ENCODE measurements at regions not wholly inside any gene's neighbourhood (a gene's known extent, or its start where the extent isn't known, plus 50 kb on each side); places are given as distances from the start of the nearest gene placed in this dataset.

DNA sequence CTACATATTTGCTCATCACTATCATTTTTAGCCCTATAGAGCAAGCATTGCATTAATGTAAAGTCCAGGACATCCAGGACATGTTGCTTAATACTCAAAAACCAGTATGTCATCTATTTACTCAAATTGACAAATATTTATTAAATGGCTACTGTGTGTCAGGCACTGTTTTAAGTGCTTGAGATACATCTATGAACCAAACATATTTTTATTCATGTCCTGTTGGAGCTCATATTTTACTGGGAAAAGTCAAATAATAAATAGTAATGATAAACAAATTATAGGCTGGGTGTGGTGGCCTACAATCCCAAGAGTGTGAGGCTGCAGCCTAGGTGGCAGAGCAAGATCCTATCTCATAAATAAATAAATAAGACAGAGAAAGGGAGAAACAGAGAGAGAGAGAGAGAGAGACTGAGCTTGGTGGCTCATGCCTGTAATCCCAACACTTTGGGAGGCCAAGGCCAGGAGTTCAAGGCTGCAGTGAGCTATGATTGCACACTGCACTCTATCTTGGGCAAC, 227.9 kb downstream of the GJA1 start:
- H3K9me3 Mint-ChIP-seq, result peaks cover 0 to 9% (median 2%) of the 10 kb centered on the region in 7 donors
- H3K4me1 Mint-ChIP-seq, result no peaks in the 10 kb centered on the region
- DNase-seq, result no peak
- Histone ChIP-seq H3K36me3 (ENCODE audit: control insufficient read depth, insufficient read depth, low read length) (no peaks in the 10 kb centered on the region), H3K4me3 (ENCODE audit: low read depth, low read length) (no peak overlapping the region), H3K27ac (ENCODE audit: insufficient read depth, low read length, poor library complexity, severe bottlenecking) (no peak overlapping the region), H3K27me3 (ENCODE audit: control insufficient read depth, insufficient read depth, low read length) (no peaks in the 10 kb centered on the region), H3K4me1 (ENCODE audit: control insufficient read depth, insufficient read depth, low read length, poor library complexity, severe bottlenecking) (no peaks in the 10 kb centered on the region), H3K9me3 (ENCODE audit: control insufficient read depth in 2 of 2, low read length in 2 of 2) (no peaks in the 10 kb centered on the region)
- H3K27ac Mint-ChIP-seq, result no peak overlapping the region
- ATAC-seq (ENCODE audit: low read depth in 2 of 2), result no peak
- H3K4me3 Mint-ChIP-seq, result no peak overlapping the region
- H3K27me3 Mint-ChIP-seq, result no peaks in the 10 kb centered on the region
- H3K36me3 Mint-ChIP-seq, result no peaks in the 10 kb centered on the region

DNA sequence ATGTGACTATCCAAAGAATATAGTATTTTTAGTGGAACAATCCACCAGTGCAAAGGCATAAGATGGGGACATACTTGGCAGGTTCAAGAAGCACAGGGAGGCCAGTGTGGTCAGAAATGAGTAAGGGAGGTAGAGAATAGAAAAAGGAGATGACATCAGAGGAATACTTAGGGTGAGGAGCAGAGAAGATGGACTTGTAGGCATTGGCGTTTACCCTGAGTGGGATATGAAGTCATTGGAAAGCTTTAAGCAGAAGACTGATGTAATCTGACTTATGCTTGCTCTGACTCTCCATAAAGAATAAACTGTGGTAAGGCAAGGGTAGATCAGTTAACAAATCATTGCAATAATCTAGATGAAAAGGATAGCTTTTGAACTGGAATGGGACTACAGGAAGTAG, 228.7 kb downstream of the GJA1 start:
- Mint-ChIP-seq H3K4me3 (no peak overlapping the region), H3K4me1 (no peaks in the 10 kb centered on the region), H3K27ac (no peak overlapping the region), H3K36me3 (no peaks in the 10 kb centered on the region), H3K27me3 (no peaks in the 10 kb centered on the region), H3K9me3 (peaks cover 0 to 9% (median 2%) of the 10 kb centered on the region in 7 donors)
- Histone ChIP-seq H3K36me3 (ENCODE audit: control insufficient read depth, insufficient read depth, low read length) (no peaks in the 10 kb centered on the region), H3K27ac (ENCODE audit: insufficient read depth, low read length, poor library complexity, severe bottlenecking) (no peak overlapping the region), H3K4me3 (ENCODE audit: low read depth, low read length) (no peak overlapping the region), H3K9me3 (ENCODE audit: control insufficient read depth in 2 of 2, low read length in 2 of 2) (no peaks in the 10 kb centered on the region), H3K27me3 (ENCODE audit: control insufficient read depth, insufficient read depth, low read length) (no peaks in the 10 kb centered on the region), H3K4me1 (ENCODE audit: control insufficient read depth, insufficient read depth, low read length, poor library complexity, severe bottlenecking) (no peaks in the 10 kb centered on the region)
- no peak for ATAC-seq (ENCODE audit: low read depth in 2 of 2)
- DNase-seq, result no peak

DNA sequence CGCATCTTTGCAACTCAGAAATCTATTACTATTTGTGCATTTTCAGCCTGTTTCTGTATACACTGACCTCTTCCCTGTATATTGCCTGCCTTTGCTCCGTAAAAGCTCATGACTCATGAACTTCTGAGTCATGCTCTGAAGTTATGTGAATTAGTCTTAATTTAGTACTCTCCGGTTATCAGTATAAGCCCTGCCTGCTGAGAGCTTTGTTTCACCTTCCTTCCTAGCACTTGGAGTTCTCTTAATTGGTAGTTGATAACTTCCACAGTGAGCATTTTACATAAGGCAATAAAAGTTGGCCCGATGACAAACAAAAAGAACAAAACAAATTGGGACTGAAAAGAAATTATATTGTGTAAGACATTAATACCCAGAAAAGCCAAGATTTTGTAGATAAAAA, 231.4 kb downstream of the GJA1 start:
- H3K36me3 ChIP-seq (ENCODE audit: control insufficient read depth, insufficient read depth, low read length), result no peaks in the 10 kb centered on the region
- no peaks in the 10 kb centered on the region for H3K36me3 Mint-ChIP-seq

DNA sequence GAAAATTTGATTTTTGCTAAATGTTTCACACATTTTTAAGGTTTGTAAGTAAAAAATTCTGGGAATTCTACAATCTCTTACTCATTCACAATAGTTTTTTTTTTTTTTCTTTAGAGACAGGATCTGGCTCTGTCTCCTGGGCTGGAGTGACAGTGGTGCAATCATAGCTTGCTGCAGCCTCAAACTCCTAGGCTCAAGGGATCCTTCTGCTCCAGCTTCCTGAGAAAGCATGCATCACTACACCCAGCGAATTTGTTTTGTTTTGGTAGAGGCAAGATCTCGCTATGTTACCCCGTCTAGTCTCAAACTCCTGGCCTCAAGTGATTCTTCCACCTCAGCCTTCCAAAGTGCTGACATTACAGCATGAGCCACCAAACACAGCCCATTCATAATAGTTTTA, 232.8 kb downstream of the GJA1 start:
- no peak overlapping the region for H3K27ac Mint-ChIP-seq
- H3K36me3 ChIP-seq (ENCODE audit: control insufficient read depth, insufficient read depth, low read length), result no peaks in the 10 kb centered on the region

More for the DNA sequence above, 231.4 kb downstream of the GJA1 start:
- peaks cover 0 to 9% (median 2%) of the 10 kb centered on the region in 7 donors for H3K9me3 Mint-ChIP-seq
- H3K4me1 Mint-ChIP-seq, result no peaks in the 10 kb centered on the region
- no peaks in the 10 kb centered on the region for H3K27me3 Mint-ChIP-seq
- no peak overlapping the region for H3K4me3 Mint-ChIP-seq
- Histone ChIP-seq H3K4me1 (ENCODE audit: control insufficient read depth, insufficient read depth, low read length, poor library complexity, severe bottlenecking) (no peaks in the 10 kb centered on the region), H3K27me3 (ENCODE audit: control insufficient read depth, insufficient read depth, low read length) (no peaks in the 10 kb centered on the region), H3K9me3 (ENCODE audit: control insufficient read depth in 2 of 2, low read length in 2 of 2) (no peaks in the 10 kb centered on the region), H3K27ac (ENCODE audit: insufficient read depth, low read length, poor library complexity, severe bottlenecking) (no peak overlapping the region), H3K4me3 (ENCODE audit: low read depth, low read length) (no peak overlapping the region)
- no peak for ATAC-seq (ENCODE audit: low read depth in 2 of 2)
- no peak for DNase-seq
- H3K27ac Mint-ChIP-seq, result no peak overlapping the region

DNA sequence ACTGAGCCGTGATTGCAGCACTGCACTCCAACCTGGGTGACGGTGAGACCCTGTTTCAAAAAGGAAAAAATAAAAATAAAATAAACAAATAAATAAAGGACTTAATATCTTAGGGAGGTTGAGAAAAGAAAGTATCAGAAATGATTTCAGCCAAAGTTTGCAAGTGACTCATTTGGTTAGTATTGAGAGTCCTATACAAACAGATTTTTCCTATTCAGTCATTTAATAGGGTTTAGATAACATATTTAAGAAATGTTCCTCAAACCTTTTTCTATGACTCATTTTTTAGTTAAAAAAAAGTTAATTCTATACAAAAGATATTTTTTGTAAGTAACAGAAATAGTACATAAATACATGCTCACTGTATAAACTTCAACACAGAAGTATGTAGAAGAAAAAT, 235.1 kb downstream of the GJA1 start:
- no peak overlapping the region for H3K27ac Mint-ChIP-seq
- no peak overlapping the region for H3K4me3 ChIP-seq (ENCODE audit: low read depth, low read length)
- peaks cover 0 to 2% (median 0%) of the 10 kb centered on the region in 7 donors for H3K9me3 Mint-ChIP-seq
- no peaks in the 10 kb centered on the region for H3K36me3 Mint-ChIP-seq
- no peaks in the 10 kb centered on the region for H3K27me3 Mint-ChIP-seq
- no peaks in the 10 kb centered on the region for H3K9me3 ChIP-seq (ENCODE audit: control insufficient read depth in 2 of 2, low read length in 2 of 2)
- no peak overlapping the region for H3K27ac ChIP-seq (ENCODE audit: insufficient read depth, low read length, poor library complexity, severe bottlenecking)
- ATAC-seq (ENCODE audit: low read depth in 2 of 2), result no peak
- H3K27me3 ChIP-seq (ENCODE audit: control insufficient read depth, insufficient read depth, low read length), result no peaks in the 10 kb centered on the region
- no peaks in the 10 kb centered on the region for H3K4me1 ChIP-seq (ENCODE audit: control insufficient read depth, insufficient read depth, low read length, poor library complexity, severe bottlenecking)
- no peak overlapping the region for H3K4me3 Mint-ChIP-seq
- H3K36me3 ChIP-seq (ENCODE audit: control insufficient read depth, insufficient read depth, low read length), result no peaks in the 10 kb centered on the region
- DNase-seq, result no peak
- H3K4me1 Mint-ChIP-seq, result no peaks in the 10 kb centered on the region

More for the DNA sequence above, 232.8 kb downstream of the GJA1 start:
- Histone ChIP-seq H3K27me3 (ENCODE audit: control insufficient read depth, insufficient read depth, low read length) (no peaks in the 10 kb centered on the region), H3K27ac (ENCODE audit: insufficient read depth, low read length, poor library complexity, severe bottlenecking) (no peak overlapping the region), H3K9me3 (ENCODE audit: control insufficient read depth in 2 of 2, low read length in 2 of 2) (no peaks in the 10 kb centered on the region), H3K4me3 (ENCODE audit: low read depth, low read length) (no peak overlapping the region), H3K4me1 (ENCODE audit: control insufficient read depth, insufficient read depth, low read length, poor library complexity, severe bottlenecking) (no peaks in the 10 kb centered on the region)
- Mint-ChIP-seq H3K36me3 (no peaks in the 10 kb centered on the region), H3K27me3 (no peaks in the 10 kb centered on the region), H3K4me3 (no peak overlapping the region), H3K9me3 (peaks cover 0 to 6% (median 2%) of the 10 kb centered on the region in 7 donors), H3K4me1 (no peaks in the 10 kb centered on the region)
- no peak for DNase-seq
- ATAC-seq (ENCODE audit: low read depth in 2 of 2), result no peak

DNA sequence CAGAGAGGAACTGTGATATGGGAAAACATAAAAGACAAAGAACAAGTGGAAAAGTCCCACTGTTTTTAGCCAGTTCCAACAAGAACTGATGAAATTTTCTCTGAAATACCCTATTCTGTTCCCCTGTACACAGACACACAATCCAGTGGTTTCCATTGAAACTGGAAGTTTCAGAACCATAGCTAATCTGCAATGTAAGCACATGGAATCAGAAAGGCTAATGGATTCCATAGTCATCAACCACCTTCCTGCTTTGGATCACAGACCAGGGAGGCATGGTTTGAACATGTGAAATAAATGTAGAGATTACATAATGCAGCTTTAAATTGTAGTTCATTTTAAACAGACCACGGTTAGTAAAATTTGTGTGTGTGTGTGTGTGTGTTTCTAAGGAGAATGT, 242.1 kb downstream of the GJA1 start:
- no peaks in the 10 kb centered on the region for H3K27me3 ChIP-seq (ENCODE audit: control insufficient read depth, insufficient read depth, low read length)
- no peak overlapping the region for H3K4me3 ChIP-seq (ENCODE audit: low read depth, low read length)
- H3K36me3 ChIP-seq (ENCODE audit: control insufficient read depth, insufficient read depth, low read length), result no peaks in the 10 kb centered on the region
- H3K27ac Mint-ChIP-seq, result no peak overlapping the region
- ATAC-seq (ENCODE audit: low read depth in 2 of 2) (no peak), DNase-seq (no peak)
- H3K4me1 Mint-ChIP-seq, result no peaks in the 10 kb centered on the region
- no peaks in the 10 kb centered on the region for H3K4me1 ChIP-seq (ENCODE audit: control insufficient read depth, insufficient read depth, low read length, poor library complexity, severe bottlenecking)
- H3K27ac ChIP-seq (ENCODE audit: insufficient read depth, low read length, poor library complexity, severe bottlenecking), result no peak overlapping the region
- no peak overlapping the region for H3K4me3 Mint-ChIP-seq
- H3K36me3 Mint-ChIP-seq, result no peaks in the 10 kb centered on the region
- peaks cover 0 to 11% (median 0%) of the 10 kb centered on the region in 7 donors for H3K9me3 Mint-ChIP-seq
- H3K27me3 Mint-ChIP-seq, result no peaks in the 10 kb centered on the region
- H3K9me3 ChIP-seq (ENCODE audit: control insufficient read depth in 2 of 2, low read length in 2 of 2), result no peaks in the 10 kb centered on the region

DNA sequence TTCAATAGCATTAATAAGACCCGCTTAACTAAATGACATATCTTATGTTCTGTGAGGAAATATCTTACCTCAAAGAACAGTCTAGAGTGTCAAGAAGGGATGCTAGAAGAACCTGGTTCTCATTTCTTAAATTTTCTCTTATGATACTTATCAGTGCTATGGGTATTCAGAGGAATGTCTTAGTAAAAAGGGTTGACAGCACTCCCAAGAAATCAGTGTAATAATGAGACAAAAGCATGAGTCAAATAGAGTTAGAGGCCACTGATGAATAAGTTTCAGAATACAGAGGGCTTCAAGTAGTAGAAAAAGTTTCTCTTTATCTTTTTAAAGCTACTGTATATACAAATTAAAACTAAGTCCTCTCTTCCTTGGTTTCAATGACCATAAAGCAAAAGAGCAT, 242.8 kb downstream of the GJA1 start:
- ATAC-seq (ENCODE audit: low read depth in 2 of 2) (no peak), DNase-seq (no peak)
- H3K27me3 Mint-ChIP-seq, result no peaks in the 10 kb centered on the region
- H3K4me3 Mint-ChIP-seq, result no peak overlapping the region
- H3K27ac Mint-ChIP-seq, result no peak overlapping the region
- Histone ChIP-seq H3K9me3 (ENCODE audit: control insufficient read depth in 2 of 2, low read length in 2 of 2) (no peaks in the 10 kb centered on the region), H3K27ac (ENCODE audit: insufficient read depth, low read length, poor library complexity, severe bottlenecking) (no peak overlapping the region), H3K4me1 (ENCODE audit: control insufficient read depth, insufficient read depth, low read length, poor library complexity, severe bottlenecking) (no peaks in the 10 kb centered on the region), H3K27me3 (ENCODE audit: control insufficient read depth, insufficient read depth, low read length) (no peaks in the 10 kb centered on the region), H3K4me3 (ENCODE audit: low read depth, low read length) (no peak overlapping the region), H3K36me3 (ENCODE audit: control insufficient read depth, insufficient read depth, low read length) (no peaks in the 10 kb centered on the region)
- peaks cover 0 to 11% (median under 1%) of the 10 kb centered on the region in 7 donors for H3K9me3 Mint-ChIP-seq
- H3K36me3 Mint-ChIP-seq, result no peaks in the 10 kb centered on the region
- H3K4me1 Mint-ChIP-seq, result no peaks in the 10 kb centered on the region

DNA sequence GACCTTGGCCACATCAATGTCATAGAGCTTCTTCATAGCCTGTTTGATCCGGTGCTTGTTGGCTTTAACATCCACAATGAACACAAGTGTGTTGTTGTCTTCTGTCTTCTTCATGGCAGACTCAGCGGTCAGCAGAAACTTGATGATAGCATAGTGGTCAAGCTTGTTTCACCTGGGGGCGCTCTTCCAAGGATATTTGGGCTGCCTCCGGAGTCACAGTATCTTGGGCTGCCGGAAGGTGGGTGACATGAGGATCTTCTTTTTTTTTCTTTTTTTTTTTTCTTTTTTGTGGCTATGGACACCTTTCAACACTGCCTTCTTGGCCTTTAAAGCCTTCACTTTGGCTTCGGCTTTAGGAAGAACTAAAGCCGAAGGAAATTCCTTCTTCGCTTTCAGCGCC, 244.6 kb downstream of the GJA1 start:
- H3K4me3 Mint-ChIP-seq, result no peak overlapping the region
- DNase-seq (no peak), ATAC-seq (ENCODE audit: low read depth in 2 of 2) (no peak)
- H3K9me3 Mint-ChIP-seq, result peaks cover 0 to 11% (median 3%) of the 10 kb centered on the region in 7 donors
- H3K36me3 ChIP-seq (ENCODE audit: control insufficient read depth, insufficient read depth, low read length), result no peaks in the 10 kb centered on the region
- no peaks in the 10 kb centered on the region for H3K36me3 Mint-ChIP-seq
- H3K4me1 ChIP-seq (ENCODE audit: control insufficient read depth, insufficient read depth, low read length, poor library complexity, severe bottlenecking), result no peaks in the 10 kb centered on the region
- no peaks in the 10 kb centered on the region for H3K27me3 Mint-ChIP-seq
- no peak overlapping the region for H3K4me3 ChIP-seq (ENCODE audit: low read depth, low read length)
- no peaks in the 10 kb centered on the region for H3K9me3 ChIP-seq (ENCODE audit: control insufficient read depth in 2 of 2, low read length in 2 of 2)
- H3K27me3 ChIP-seq (ENCODE audit: control insufficient read depth, insufficient read depth, low read length), result no peaks in the 10 kb centered on the region
- no peak overlapping the region for H3K27ac Mint-ChIP-seq
- H3K4me1 Mint-ChIP-seq, result no peaks in the 10 kb centered on the region
- H3K27ac ChIP-seq (ENCODE audit: insufficient read depth, low read length, poor library complexity, severe bottlenecking), result no peak overlapping the region

All from CD4-positive, CD25-positive, alpha-beta regulatory T cell (primary cell).